ENCODE measurements at regions not wholly inside any gene's neighbourhood (a gene's known extent, or its start where the extent isn't known, plus 50 kb on each side); places are given as distances from the start of the nearest gene placed in this dataset.

DNA sequence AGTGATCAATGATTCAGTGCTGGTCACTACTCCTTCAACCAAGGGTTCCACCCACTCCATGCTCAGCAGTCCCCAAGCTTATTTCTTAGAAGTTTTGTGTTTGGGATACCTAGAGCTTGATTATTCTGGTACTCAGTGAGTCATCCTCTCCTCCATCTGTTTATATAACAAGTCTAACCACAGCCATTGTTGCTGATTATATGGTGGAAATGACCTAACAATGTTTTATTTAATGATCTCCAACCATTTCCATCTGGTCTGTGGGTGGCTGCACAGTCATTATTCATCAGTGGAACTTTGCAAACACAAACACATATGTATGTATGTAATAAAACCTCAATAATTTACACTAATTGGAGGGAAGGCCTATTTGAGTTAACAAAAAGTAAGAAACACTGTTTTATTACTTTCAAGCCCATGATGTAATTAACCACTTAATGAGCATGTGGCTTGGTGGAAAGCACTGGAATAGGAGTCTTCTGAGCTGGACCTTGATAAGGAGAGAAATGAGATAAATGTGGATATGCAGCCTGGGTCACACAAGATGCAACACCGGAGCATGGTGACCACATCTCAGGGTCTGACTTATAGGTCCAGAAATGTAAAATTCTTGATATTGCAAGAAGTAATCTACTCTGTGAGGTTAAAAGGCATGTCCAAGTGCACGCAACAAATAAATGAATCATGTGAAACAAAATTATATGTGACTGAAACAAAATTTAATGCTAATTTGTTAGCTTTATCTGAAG, 99.0 kb upstream of the WLS start:
- peak; percentile 35 for DNase-seq

DNA sequence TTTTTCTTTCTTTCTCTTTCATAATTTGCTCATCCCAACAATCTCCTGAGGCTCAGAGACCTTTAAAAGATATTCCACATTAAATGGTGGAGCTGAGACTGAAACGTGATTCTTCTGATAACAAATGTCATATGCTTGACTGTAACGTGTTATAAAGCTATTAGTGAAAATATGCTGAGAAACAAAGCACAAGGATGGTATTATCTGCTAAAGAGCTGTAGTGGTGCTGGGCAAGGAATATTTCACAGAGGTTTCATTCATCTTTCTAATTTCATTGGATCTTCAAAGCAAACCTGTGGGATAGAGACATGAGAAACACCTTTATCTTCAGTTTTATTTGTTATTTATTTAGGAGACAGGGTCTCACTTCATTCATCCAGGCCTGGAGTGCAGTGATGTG, 98.1 kb upstream of the WLS start:
- DNase-seq: no peak

GRCh38 chr1:68329096-68329835, 96.9 kb upstream of the WLS start:
- DNase-seq: no peak

- no peak for DNase-seq
Measured at GRCh38 chr1:68328490-68328889, 96.2 kb upstream of the WLS start.

GRCh38 chr1:68327414-68327813, 95.1 kb upstream of the WLS start:
- DNase-seq: peak; percentile 23

GRCh38 chr1:68326481-68326880, 94.2 kb upstream of the WLS start:
- DNase-seq: no peak

GRCh38 chr1:68324316-68324715, 92.0 kb upstream of the WLS start:
- DNase-seq: no peak

DNA sequence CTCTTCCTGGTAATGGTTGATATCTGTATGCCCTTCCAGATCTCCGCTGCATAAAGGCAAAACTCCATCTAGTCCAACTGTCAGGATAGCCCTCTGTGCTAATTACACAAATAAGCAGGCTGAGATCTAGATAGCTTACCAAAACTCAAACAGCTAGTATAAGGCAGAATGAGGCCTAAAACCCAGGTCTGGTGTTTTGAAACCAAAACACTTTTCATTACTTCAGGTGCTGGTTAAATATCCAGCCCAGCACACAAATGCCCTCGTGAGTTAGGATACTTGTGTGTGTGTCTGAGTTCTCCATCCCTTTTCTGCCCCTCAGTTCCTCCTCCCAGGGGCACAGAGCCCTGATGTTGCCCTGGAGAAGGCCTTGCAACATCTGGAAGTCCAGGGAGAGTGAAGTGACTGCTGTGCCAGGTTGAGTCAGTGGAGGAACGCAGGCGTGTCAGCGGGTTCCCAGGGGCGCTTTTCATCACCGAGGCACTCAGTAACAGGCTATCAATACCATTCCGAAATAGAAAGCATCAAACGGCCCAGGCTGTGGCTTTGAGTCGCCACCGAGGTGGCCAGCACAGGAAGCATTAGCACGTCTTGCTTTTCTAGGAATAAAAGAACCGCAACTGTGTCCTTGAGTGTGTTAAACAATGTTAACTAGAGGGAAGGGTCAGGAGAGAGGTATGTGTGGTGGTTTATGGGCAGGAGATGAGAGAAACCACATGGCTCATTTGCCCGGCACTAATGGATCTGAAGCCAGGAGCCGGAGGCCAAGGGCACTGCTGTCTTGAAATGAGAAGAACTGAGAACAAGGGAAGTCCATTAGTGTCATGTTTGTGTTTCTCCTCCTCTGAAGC, 90.7 kb upstream of the WLS start:
- DNase-seq: no peak

- DNase-seq: no peak
Measured at GRCh38 chr1:68322096-68322495, 89.8 kb upstream of the WLS start.

DNA sequence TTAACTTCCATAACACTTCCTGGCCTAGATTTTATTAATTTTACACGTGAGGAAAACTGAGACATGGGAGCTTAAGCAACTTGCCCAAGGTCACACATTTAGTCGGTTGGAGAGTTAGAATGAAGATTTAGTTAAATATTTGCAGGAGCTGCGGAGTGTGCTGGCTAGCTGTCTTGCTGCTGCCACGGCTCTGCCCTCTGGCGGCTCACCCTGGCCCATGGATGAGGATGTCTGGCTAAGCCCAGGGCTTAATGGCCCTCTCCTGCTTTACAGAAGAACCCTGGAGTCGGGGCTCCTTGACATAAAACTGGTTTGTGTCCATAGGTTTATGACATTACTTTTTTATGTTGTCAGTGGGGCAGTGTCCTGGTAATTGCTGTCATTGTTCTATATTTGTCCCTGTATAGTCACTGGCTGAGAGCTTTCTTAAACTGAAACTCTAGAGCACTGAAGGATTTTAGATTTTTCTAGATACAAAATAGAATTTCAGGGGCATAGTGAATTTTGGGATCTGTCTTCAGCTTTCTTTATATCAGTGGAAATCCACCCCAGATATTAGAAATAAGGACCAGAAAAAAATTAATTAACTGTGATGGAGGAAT, 88.9 kb upstream of the WLS start:
- DNase-seq: no peak

- no peak for DNase-seq
Measured at GRCh38 chr1:68320349-68320748, 88.0 kb upstream of the WLS start.

DNA sequence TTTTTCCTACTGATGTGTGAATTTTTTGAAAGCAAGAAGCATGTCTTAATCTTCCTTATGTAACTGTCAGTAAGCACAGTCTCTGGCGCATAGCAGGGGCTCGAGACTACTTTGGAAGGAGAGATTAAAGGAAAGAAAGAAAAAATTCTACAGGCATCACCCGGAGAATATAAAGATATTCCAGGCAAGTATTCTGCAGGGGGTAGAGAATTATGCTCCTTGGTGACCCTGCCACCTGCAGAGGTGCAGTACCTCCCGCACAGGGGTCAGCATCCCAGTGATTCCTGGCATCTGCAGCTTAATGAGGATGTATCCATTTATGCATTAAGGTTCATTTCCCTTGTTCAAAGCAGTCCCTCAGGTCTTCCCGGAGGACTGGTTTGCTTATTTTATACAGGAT, 87.6 kb upstream of the WLS start:
- DNase-seq: no peak

GRCh38 chr1:68317543-68317942, 85.2 kb upstream of the WLS start:
- no peak for DNase-seq

GRCh38 chr1:68314151-68314780, 81.9 kb upstream of the WLS start:
- no peak for DNase-seq

GRCh38 chr1:68313735-68314134, 81.4 kb upstream of the WLS start:
- DNase-seq: no peak

DNA sequence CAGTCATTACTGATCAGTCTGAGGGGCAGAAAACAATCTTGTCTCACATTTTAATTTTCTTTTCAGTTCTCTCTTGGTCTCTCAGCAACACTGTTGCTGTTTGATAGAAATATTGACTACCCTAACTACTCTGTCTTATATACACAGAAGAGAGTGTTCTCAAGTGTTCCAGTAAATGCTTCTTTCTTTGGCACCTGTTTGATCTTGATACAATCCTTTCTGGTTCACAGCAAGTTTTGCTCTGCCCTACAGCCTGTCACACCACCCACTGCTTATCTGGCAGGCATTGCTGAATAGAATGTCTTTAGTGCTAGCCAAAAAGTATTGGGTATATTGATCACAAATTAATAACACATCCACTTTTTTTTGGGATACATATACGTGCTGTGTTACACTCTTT, 75.7 kb upstream of the WLS start:
- DNase-seq: no peak

DNA sequence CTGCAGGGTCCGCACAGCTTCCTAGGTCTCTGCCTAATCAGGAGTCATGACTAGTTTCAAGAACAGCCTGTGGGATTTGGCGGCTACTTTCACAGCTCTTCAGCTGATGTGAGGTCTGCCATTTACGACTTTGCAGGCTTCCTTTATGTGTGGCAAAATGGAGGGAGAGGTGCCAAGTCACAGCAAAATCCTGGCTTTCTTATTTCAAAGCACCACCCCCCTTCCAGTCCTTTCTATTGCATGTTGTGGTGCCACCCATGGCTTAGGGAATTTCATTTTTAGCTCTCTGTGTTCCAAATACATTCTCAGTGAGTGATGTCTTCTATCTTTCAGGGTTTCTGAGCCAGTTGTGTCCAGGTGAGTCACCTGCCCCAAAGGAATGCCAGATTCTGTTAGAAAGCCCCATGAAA, 75.1 kb upstream of the WLS start:
- no peak for DNase-seq

- DNase-seq: no peak
Measured at GRCh38 chr1:68301471-68302001, 69.2 kb upstream of the WLS start.

DNA sequence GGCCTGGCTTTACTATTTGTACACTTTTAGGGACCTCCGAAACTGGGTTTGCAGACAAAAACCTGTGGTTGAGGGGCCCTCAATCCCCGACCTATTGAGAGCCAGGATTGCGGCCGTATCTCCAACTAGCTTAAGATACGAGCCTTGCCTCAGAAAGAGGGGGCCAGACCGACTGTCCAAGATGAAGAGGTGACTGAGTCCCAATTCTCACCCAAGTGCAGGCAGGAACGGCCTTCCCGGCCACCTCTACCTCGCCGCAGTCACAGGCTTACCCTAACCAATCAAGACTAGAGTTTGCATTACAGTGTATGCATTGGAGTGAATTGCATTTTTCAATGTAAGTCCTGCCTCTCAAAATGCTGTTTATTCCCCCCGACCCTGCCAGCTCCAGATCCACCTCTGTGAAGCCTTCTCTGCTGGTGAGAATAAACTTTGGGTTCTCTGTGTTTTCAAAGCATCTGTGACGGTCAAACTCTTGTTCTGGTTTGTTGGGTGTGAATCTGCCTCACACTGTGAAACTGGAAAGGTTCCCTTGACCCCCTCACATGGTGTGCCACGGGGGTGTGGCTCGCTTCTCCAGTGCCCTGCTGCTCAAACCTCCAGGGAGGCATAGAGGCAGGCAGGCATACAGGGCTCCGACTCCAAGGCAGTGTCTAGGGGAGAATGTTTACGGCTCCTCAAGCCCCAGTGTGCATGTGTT, 62.2 kb upstream of the WLS start:
- no peak for DNase-seq

- DNase-seq: no peak
Measured at GRCh38 chr1:68293609-68294366, 61.5 kb upstream of the WLS start.

DNA sequence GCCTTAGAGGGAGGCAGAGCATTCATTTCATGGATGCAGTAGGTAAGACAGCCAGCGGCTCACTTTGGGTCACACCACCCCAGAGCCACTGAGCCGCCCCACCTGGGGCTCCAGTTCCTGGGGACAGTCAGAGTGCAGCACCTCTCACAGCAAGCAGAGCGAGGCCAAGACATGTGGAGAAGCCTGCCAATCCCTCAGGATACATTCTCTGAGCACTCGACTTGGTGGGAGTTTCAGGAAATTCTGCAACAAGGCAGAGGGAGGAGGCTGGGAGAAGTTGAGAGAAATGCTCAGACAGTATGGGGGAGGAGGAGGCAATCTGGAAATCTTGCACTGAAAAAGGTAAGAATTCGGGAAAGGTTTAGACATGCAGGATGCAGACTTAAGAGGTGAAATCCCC, 60.8 kb upstream of the WLS start:
- no peak for DNase-seq

Data from suppressor macrophage treated with lipopolysaccharide for 4 hours (primary cell).